Pancreas (tissue), 10 donors: ENCODE measurements at regions not wholly inside any gene's neighbourhood (a gene's known extent, or its start where the extent isn't known, plus 50 kb on each side); places are given as distances from the start of the nearest gene placed in this dataset.

Experiments
- ATAC-seq, 4 donors: fragments of 200-7000 bp; cut with Tn5 transposase; one replicate each; pipeline versions ENCODE4 v1.8.0 to v1.9.1; 2020; ENCODE audit warnings: mild to moderate bottlenecking in 4 of 4, moderate library complexity in 4 of 4
- DNase-seq, 6 donors: peaks; one replicate each; pipeline ENCODE4 v3.0.0-alpha.2; 2020
- FAIRE-seq: peaks from 2 replicates; lab custom pipeline; 2012; peaks lifted over from hg19 to GRCh38; lab: Jason Lieb, UNC
- H3K27ac ChIP-seq, 4 donors: fragments of 200-600 bp; sonication (generic); 1 replicate in 3 of 4; 2 replicates in 1 of 4; pipeline versions ENCODE4 v1.5.0 to v1.8.0; 2020
- H3K27me3 ChIP-seq, 4 donors: fragments of 200-600 bp; one replicate each; pipeline ENCODE4 v1.8.0; 2021
- H3K36me3 ChIP-seq, 3 donors: fragments of 200-600 bp; sonication (generic) in 1 of 3; one replicate each; pipeline versions ENCODE4 v1.5.0 to v1.8.0; 2020 to 2021
- H3K4me1 ChIP-seq, 3 donors: fragments of 200-600 bp; one replicate each; pipeline ENCODE4 v1.8.0; 2021
- H3K4me3 ChIP-seq, 4 donors: fragments of 200-600 bp; sonication (generic) in 2 of 4; one replicate each; pipeline versions ENCODE4 v1.5.0 to v1.8.0; 2020 to 2021
- H3K9me3 ChIP-seq, 4 donors: fragments of 200-600 bp; one replicate each; pipeline ENCODE4 v1.8.0; 2021
- CTCF ChIP-seq, 4 donors: fragments of 200-600 bp; sonication (generic) in 3 of 4; IDR thresholded peaks; one replicate each; pipeline versions ENCODE4 v1.5.0 to v1.8.0; 2021; ENCODE audit warnings: antibody characterized with exemption in 4 of 4
- WGBS, 2 donors: extraction: QIAGEN DNeasy Blood & Tissue Kit; methylation state at CpG; one replicate each; pipeline ENCODE4 v1.1.7; 2013; 5-methylcytosine and 5-hydroxymethylcytosine counted together
- intact Hi-C, 3 donors: fragments of 100-400 bp; cut with DNase I; formaldehyde crosslinking; loops; one replicate each; pipeline versions ENCODE4 v1.11.1 to v1.14.2; 2022
- donor health status: healthy with polysubstance abuse.
- donor health status: DM: no; HTN: no; CAD: no; lungs with moderate emphysema.
- donor health status: DM: no; HTN: no; CAD: no.
- donor health status: control.
- donor health status: control.
- donor health status: Bipolar disorder and iron deficiency.
- donor health status: DM: yes; HTN: yes; CAD: no.
- donor health status: DM: no; HTN: no; CAD: no.
- donor health status: DM: no; HTN: no; CAD: no.
- donor health status: DM: yes; HTN: yes; CAD: no.

GRCh38 chr1:232368821-232369321, 261.1 kb downstream of the SIPA1L2 start:
- Histone ChIP-seq H3K27ac (no peak overlapping the region), H3K36me3 (no peaks in the 10 kb centered on the region), H3K9me3 (no peaks in the 10 kb centered on the region), H3K4me3 (no peak overlapping the region), H3K27me3 (no peaks in the 10 kb centered on the region), H3K4me1 (no peaks in the 10 kb centered on the region)
- no peak for DNase-seq
- FAIRE-seq: no peak
- TF ChIP-seq CTCF (IDR thresholded peaks at IDR 0.05): no peak
- intact Hi-C loops: no loop called here
- WGBS, 2 donors: 81 to 82% methylated on average over 2 of the region's 2 CpGs
- ATAC-seq: no peak

DNA sequence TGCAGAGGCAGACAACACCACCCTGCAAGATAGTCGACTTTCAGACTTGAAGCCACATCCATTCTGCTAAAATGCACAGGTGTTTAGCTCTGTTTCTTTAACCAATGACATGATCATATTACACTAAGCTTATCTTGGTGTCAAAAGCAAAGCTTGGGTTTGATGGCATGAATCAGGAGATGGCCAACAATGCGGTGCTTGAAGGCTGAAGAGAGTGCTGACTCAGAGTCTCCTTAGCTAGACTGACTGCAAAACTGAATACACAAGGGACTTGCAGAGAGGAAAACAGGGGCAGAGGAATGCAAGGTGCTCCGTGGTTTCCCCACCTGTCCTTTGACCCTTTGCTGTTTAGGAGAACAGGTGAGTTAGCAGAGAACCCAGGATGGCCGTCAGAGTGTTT, 262.6 kb downstream of the SIPA1L2 start:
- 45% methylated on average over 4 of the region's 4 CpGs for WGBS, 2 donors
- Histone ChIP-seq H3K27ac (no peak overlapping the region), H3K36me3 (no peaks in the 10 kb centered on the region), H3K4me3 (no peak overlapping the region), H3K4me1 (no peaks in the 10 kb centered on the region), H3K27me3 (no peaks in the 10 kb centered on the region), H3K9me3 (no peaks in the 10 kb centered on the region)
- TF ChIP-seq CTCF (IDR thresholded peaks at IDR 0.05): no peak
- intact Hi-C loops: no loop called here
- no peak for DNase-seq
- no peak for ATAC-seq
- no peak for FAIRE-seq

- FAIRE-seq: peak; percentile 43
- no peak for ATAC-seq
- Histone ChIP-seq H3K9me3 (no peaks in the 10 kb centered on the region), H3K27me3 (no peaks in the 10 kb centered on the region), H3K36me3 (no peaks in the 10 kb centered on the region), H3K27ac (no peak overlapping the region), H3K4me1 (no peaks in the 10 kb centered on the region), H3K4me3 (no peak overlapping the region)
- 94 to 98% methylated on average over 3 of the region's 3 CpGs for WGBS, 2 donors
- TF ChIP-seq CTCF (IDR thresholded peaks at IDR 0.05): no peak
- intact Hi-C loops: no loop called here
- no peak for DNase-seq
Observed at GRCh38 chr1:232364654-232365382, 265.1 kb downstream of the SIPA1L2 start.

DNA sequence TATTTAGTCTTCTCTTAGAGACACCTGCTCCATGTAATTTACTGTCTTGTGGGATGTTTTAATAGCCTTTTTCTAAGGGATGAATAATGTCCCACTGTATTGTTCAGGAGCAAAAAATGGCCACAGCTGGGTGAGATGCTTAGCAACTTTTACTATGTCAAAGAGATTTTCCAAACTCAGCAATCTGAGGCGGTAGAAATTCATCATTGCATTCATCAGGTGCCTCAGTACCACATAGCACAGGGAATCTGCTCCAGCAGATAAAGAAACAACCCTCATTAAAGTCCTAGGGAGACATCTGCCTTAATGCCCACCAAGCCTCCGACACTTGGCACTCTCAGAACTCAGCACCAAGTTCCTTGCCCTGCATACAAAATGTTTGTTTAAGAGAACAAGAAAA, 266.9 kb downstream of the SIPA1L2 start:
- no peaks in the 10 kb centered on the region for H3K9me3 ChIP-seq
- no peaks in the 10 kb centered on the region for H3K36me3 ChIP-seq
- FAIRE-seq (no peak), ATAC-seq (no peak), DNase-seq (no peak)
- intact Hi-C loops: no loop called here
- no peak overlapping the region for H3K4me3 ChIP-seq
- WGBS, 2 donors: 71 to 98% methylated on average over 2 of the region's 2 CpGs
- no peaks in the 10 kb centered on the region for H3K27me3 ChIP-seq
- no peaks in the 10 kb centered on the region for H3K4me1 ChIP-seq
- no peak overlapping the region for H3K27ac ChIP-seq
- no peak for TF ChIP-seq CTCF (IDR thresholded peaks at IDR 0.05)

DNA sequence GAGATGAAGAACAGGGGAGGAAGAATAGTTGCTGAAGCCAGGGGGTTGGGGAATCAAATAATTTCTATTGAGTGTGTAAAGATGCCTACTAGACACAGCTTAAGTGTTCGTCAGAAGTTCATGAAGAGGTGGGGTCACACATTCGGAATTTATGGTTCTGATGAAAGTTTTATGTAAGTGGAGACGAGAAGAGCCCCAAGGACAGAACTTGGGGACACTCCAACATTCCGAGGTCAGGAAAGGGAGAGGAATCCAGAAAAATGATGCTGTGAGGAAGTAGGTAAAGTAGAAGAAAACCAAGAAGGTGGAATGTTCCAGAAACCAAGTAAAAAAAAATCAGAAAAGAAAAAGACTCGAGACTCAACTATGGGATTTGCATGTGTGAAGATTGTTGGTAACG, 272.5 kb downstream of the SIPA1L2 start:
- Histone ChIP-seq H3K4me1 (no peaks in the 10 kb centered on the region), H3K9me3 (no peaks in the 10 kb centered on the region), H3K36me3 (no peaks in the 10 kb centered on the region), H3K27me3 (no peaks in the 10 kb centered on the region), H3K27ac (no peak overlapping the region), H3K4me3 (no peak overlapping the region)
- FAIRE-seq (no peak), ATAC-seq (no peak), DNase-seq (no peak)
- intact Hi-C loops: no loop called here
- no peak for TF ChIP-seq CTCF (IDR thresholded peaks at IDR 0.05)
- WGBS, 2 donors: 69 to 84% methylated on average over 6 of the region's 6 CpGs
